ENCODE measurements at regions not wholly inside any gene's neighbourhood (a gene's known extent, or its start where the extent isn't known, plus 50 kb on each side); places are given as distances from the start of the nearest gene placed in this dataset.

DNA sequence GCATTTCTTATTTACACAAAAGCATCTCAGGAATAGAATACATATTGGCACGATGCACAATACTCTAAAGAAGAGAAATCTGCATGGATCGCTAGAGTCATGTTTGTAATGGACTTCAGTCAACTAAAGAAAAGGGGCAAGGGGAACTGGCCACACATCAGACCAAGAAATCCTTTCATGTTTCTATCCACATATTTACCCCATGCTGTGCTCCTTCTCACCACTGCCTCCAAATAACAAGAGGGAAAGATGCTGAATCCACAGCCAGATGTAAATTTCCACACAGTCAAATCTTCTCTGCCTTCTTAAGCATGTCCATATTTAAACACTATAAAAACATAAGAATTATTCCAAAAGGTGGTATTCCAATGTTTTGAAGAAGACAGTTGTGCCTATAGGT, 67.6 kb downstream of the COX18 start:
- Mint-ChIP-seq H3K27ac (no peak overlapping the region), H3K36me3 (no peaks in the 10 kb centered on the region), H3K4me1 (no peaks in the 10 kb centered on the region), H3K9me3 (no peaks in the 10 kb centered on the region), H3K27me3 (peaks cover 11 to 40% of the 10 kb centered on the region in 2 donors), H3K4me3 (no peak overlapping the region)
- Histone ChIP-seq H3K27me3 (replicated peaks in 1 of 2; ENCODE audit: control insufficient read depth in 2 of 2, extremely low read depth in 1 of 2, insufficient read depth in 2 of 2, low read length in 1 of 2) (peaks cover 0 to 5% of the 10 kb centered on the region in 2 experiments), H3K4me3 (ENCODE audit: control insufficient read depth in 1 of 2, extremely low read depth in 1 of 2, low read length in 1 of 2) (no peak overlapping the region), H3K27ac (ENCODE audit: low read length) (no peak overlapping the region), H3K36me3 (ENCODE audit: control insufficient read depth in 2 of 2, extremely low read depth in 1 of 2, insufficient read depth in 1 of 2, low read length in 1 of 2) (no peaks in the 10 kb centered on the region), H3K4me1 (ENCODE audit: control insufficient read depth in 1 of 2, extremely low read depth in 1 of 2, insufficient read depth in 2 of 2, low read length in 2 of 2) (no peaks in the 10 kb centered on the region), H3K9me3 (no peaks in the 10 kb centered on the region)
- ChIA-PET CTCF (no interaction called here), POLR2A (no interaction called here)
- ATAC-seq (replicated peaks in 1 of 4): no peak
- no CpG with 5 or more reads among the region's 2 CpGs for WGBS (ENCODE audit: insufficient coverage)
- DNase-seq: no peak

DNA sequence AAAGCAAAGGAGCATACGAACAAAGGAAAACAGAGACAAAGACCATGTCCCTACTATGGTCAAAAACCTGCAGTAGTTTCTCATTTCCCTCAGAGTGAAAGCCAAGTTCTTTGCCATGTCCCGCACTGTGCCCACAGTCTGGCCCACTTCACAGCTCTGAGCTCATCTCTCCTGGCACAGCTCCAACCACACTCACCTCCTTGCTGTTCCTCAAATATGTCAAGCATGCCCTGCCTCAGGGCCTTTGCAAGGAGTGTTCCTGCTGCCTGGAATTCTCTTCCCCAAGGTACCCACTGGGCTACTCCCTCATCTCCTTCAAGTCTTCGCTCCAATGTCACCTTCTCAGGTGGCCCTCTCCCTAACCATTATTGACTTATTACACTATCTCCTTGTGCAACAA, 72.1 kb downstream of the COX18 start:
- no peak overlapping the region for H3K27ac ChIP-seq (ENCODE audit: low read length)
- no peaks in the 10 kb centered on the region for H3K36me3 ChIP-seq (ENCODE audit: control insufficient read depth in 2 of 2, extremely low read depth in 1 of 2, insufficient read depth in 1 of 2, low read length in 1 of 2)
- no peak overlapping the region for H3K4me3 Mint-ChIP-seq
- peaks cover 0 to 5% of the 10 kb centered on the region in 2 experiments for H3K27me3 ChIP-seq (replicated peaks in 1 of 2; ENCODE audit: control insufficient read depth in 2 of 2, extremely low read depth in 1 of 2, insufficient read depth in 2 of 2, low read length in 1 of 2)
- WGBS (ENCODE audit: insufficient coverage): 64% methylated on average over 3 of the region's 3 CpGs
- no peaks in the 10 kb centered on the region for H3K36me3 Mint-ChIP-seq
- H3K4me3 ChIP-seq (ENCODE audit: control insufficient read depth in 1 of 2, extremely low read depth in 1 of 2, low read length in 1 of 2): no peak overlapping the region
- no peaks in the 10 kb centered on the region for H3K4me1 ChIP-seq (ENCODE audit: control insufficient read depth in 1 of 2, extremely low read depth in 1 of 2, insufficient read depth in 2 of 2, low read length in 2 of 2)
- H3K9me3 Mint-ChIP-seq: no peaks in the 10 kb centered on the region
- no peaks in the 10 kb centered on the region for H3K4me1 Mint-ChIP-seq
- ChIA-PET POLR2A (no interaction called here), CTCF (no interaction called here)
- H3K9me3 ChIP-seq: no peaks in the 10 kb centered on the region
- no peak for ATAC-seq (replicated peaks in 1 of 4)
- DNase-seq: no peak
- H3K27ac Mint-ChIP-seq: no peak overlapping the region
- H3K27me3 Mint-ChIP-seq: peaks cover 5 to 27% of the 10 kb centered on the region in 2 donors

DNA sequence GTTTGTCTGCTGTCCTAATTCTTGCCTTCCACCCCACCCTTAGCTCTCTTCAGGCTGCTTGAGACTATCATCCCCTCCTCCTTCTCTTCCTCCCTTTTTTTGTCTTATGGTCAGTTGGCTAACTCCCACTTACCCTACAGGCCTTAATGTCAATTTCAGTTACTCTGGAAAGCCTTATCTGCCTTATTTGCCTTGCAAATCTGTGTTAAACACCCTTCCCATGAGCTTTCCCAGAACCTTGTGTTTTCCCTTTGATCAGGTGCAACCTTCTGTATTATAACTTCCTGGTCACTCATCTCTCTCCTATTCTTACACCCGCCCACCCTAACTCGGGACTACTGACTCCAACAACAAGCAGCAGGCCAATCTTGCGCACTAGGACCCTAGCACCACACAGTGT, 74.8 kb downstream of the COX18 start:
- Mint-ChIP-seq H3K36me3 (no peaks in the 10 kb centered on the region), H3K4me3 (no peak overlapping the region)

DNA sequence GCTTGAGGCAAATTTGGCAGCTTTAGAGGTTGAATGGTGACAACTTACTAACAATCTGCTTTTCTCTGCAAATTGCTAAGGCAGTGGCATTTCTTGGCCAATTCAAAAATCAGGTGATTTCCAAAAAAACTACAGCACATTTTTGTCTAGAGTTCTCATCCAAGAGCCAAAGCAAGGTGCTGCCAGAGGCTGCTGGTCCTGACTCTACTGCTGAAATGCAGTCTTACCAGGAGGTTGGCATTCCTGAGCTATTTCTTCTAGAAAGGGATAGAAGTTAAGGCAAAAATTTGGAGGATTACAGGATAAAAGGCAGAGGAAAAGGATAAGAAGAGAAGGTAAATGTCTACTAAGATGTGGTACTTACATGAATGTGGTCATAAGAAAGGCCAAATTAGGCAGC, 75.6 kb downstream of the COX18 start:
- Mint-ChIP-seq H3K27me3 (peaks cover 5 to 16% of the 10 kb centered on the region in 2 donors), H3K4me1 (no peaks in the 10 kb centered on the region), H3K9me3 (no peaks in the 10 kb centered on the region), H3K27ac (no peak overlapping the region), H3K4me3 (no peak overlapping the region), H3K36me3 (no peaks in the 10 kb centered on the region)
- Histone ChIP-seq H3K4me1 (ENCODE audit: control insufficient read depth in 1 of 2, extremely low read depth in 1 of 2, insufficient read depth in 2 of 2, low read length in 2 of 2) (no peaks in the 10 kb centered on the region), H3K4me3 (ENCODE audit: control insufficient read depth in 1 of 2, extremely low read depth in 1 of 2, low read length in 1 of 2) (no peak overlapping the region), H3K27me3 (replicated peaks in 1 of 2; ENCODE audit: control insufficient read depth in 2 of 2, extremely low read depth in 1 of 2, insufficient read depth in 2 of 2, low read length in 1 of 2) (peaks cover 0 to 2% of the 10 kb centered on the region in 2 experiments), H3K9me3 (no peaks in the 10 kb centered on the region), H3K36me3 (ENCODE audit: control insufficient read depth in 2 of 2, extremely low read depth in 1 of 2, insufficient read depth in 1 of 2, low read length in 1 of 2) (no peaks in the 10 kb centered on the region), H3K27ac (ENCODE audit: low read length) (no peak overlapping the region)
- ChIA-PET CTCF (no interaction called here), POLR2A (no interaction called here)
- no peak for ATAC-seq (replicated peaks in 1 of 4)
- DNase-seq: no peak

More for the DNA sequence above, 74.8 kb downstream of the COX18 start:
- Histone ChIP-seq H3K4me1 (ENCODE audit: control insufficient read depth in 1 of 2, extremely low read depth in 1 of 2, insufficient read depth in 2 of 2, low read length in 2 of 2) (no peaks in the 10 kb centered on the region), H3K36me3 (ENCODE audit: control insufficient read depth in 2 of 2, extremely low read depth in 1 of 2, insufficient read depth in 1 of 2, low read length in 1 of 2) (no peaks in the 10 kb centered on the region), H3K4me3 (ENCODE audit: control insufficient read depth in 1 of 2, extremely low read depth in 1 of 2, low read length in 1 of 2) (no peak overlapping the region), H3K9me3 (no peaks in the 10 kb centered on the region), H3K27me3 (replicated peaks in 1 of 2; ENCODE audit: control insufficient read depth in 2 of 2, extremely low read depth in 1 of 2, insufficient read depth in 2 of 2, low read length in 1 of 2) (peaks cover 0 to 2% of the 10 kb centered on the region in 2 experiments), H3K27ac (ENCODE audit: low read length) (no peak overlapping the region)
- ChIA-PET CTCF (no interaction called here), POLR2A (no interaction called here)
- Mint-ChIP-seq H3K4me1 (no peaks in the 10 kb centered on the region), H3K27ac (no peak overlapping the region), H3K9me3 (no peaks in the 10 kb centered on the region), H3K27me3 (peaks cover 5 to 17% of the 10 kb centered on the region in 2 donors)
- no CpG with 5 or more reads among the region's 3 CpGs for WGBS (ENCODE audit: insufficient coverage)
- no peak for ATAC-seq (replicated peaks in 1 of 4)
- no peak for DNase-seq

DNA sequence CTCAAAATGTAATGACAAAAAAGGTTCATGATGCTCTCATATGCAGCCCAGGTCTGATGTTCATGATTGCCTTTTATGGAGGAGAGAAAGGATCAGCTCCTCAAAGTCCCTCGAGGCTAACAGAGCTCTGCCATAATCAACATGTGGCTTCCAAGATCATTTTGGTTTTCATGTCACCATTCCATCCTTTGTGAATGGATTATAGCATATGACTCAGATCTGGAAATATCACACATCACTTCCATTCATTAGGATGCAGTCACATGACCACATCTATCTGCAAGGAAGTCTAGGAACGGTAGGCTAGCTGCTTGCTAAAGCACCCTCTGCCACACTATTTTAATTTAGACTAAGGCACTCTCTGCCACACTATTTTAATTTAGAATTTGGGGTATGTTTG, 77.6 kb downstream of the COX18 start:
- Histone ChIP-seq H3K4me3 (ENCODE audit: control insufficient read depth in 1 of 2, extremely low read depth in 1 of 2, low read length in 1 of 2) (no peak overlapping the region), H3K36me3 (ENCODE audit: control insufficient read depth in 2 of 2, extremely low read depth in 1 of 2, insufficient read depth in 1 of 2, low read length in 1 of 2) (no peaks in the 10 kb centered on the region), H3K4me1 (ENCODE audit: control insufficient read depth in 1 of 2, extremely low read depth in 1 of 2, insufficient read depth in 2 of 2, low read length in 2 of 2) (no peaks in the 10 kb centered on the region), H3K27me3 (replicated peaks in 1 of 2; ENCODE audit: control insufficient read depth in 2 of 2, extremely low read depth in 1 of 2, insufficient read depth in 2 of 2, low read length in 1 of 2) (no peaks in the 10 kb centered on the region), H3K27ac (ENCODE audit: low read length) (no peak overlapping the region), H3K9me3 (no peaks in the 10 kb centered on the region)
- Mint-ChIP-seq H3K4me3 (no peak overlapping the region), H3K9me3 (no peaks in the 10 kb centered on the region), H3K27me3 (peaks cover 5 to 12% of the 10 kb centered on the region in 2 donors), H3K36me3 (no peaks in the 10 kb centered on the region), H3K27ac (no peak overlapping the region), H3K4me1 (no peaks in the 10 kb centered on the region)
- DNase-seq (no peak), ATAC-seq (replicated peaks in 1 of 4) (no peak)
- CTCF ChIA-PET: no interaction called here
- WGBS (ENCODE audit: insufficient coverage): no CpG with 5 or more reads among the region's 2 CpGs
- POLR2A ChIA-PET: interaction anchor here in 1 of 2 donors (0.7 kb wide), 1 partner anchor 48 kb away, joined by 4 read pairs; no protein-coding TSS in a partner anchor

DNA sequence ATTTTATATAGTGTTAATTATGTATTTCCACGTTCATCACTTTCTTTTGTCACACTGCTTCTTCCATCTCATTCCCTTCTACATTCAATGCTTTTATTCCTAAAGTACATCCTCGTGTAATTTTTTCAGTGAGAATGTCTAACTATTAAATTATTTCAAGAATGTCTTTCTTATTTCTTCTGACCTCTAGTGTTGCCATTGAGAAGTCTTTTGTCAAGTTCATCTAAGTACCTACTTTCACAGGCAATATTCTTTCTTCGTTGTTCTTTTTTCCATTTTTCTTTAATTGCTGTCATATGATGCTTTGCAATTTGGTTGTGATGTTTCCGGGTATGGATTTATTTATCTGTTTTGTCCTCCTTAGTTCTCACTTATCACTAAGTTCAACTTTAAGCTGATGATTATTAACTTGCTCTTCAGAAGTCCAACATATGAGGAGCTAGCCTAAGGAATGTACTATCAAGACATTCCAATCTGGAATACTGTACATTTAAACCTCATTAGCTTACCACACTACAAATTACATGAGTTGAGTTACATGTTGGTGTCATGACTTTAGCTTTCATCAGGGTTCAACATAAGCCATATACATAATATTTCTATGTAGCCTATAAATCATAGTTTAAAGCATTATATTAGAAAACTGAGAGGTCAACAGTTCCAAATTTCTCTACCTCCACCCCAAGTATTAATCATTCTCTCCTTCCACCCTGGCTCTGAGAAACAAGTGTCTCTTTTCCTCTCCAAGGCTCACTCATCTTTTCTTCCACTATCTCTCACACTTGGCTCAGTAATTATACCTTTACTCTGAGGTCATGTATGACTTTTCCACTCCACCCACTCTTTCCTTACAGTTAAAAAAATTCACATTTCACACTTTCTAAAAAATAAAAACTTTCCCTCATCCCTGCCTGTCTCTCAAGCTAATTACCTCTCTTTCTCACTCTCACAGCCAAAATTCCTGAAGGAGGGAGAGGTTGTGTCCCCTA, 81.5 kb downstream of the COX18 start:
- no CpG with 5 or more reads among the region's 4 CpGs for WGBS (ENCODE audit: insufficient coverage)
- ATAC-seq (replicated peaks in 1 of 4) (no peak), DNase-seq (no peak)
- CTCF ChIA-PET: no interaction called here
- no peaks in the 10 kb centered on the region for H3K36me3 Mint-ChIP-seq
- no peak overlapping the region for H3K4me3 Mint-ChIP-seq
- H3K27me3 ChIP-seq (replicated peaks in 1 of 2; ENCODE audit: control insufficient read depth in 2 of 2, extremely low read depth in 1 of 2, insufficient read depth in 2 of 2, low read length in 1 of 2): no peaks in the 10 kb centered on the region
- peaks cover 0 to 15% of the 10 kb centered on the region in 2 donors for H3K27me3 Mint-ChIP-seq
- H3K27ac ChIP-seq (ENCODE audit: low read length): no peak overlapping the region
- no peaks in the 10 kb centered on the region for H3K9me3 Mint-ChIP-seq
- H3K4me3 ChIP-seq (ENCODE audit: control insufficient read depth in 1 of 2, extremely low read depth in 1 of 2, low read length in 1 of 2): no peak overlapping the region
- no peaks in the 10 kb centered on the region for H3K9me3 ChIP-seq
- H3K27ac Mint-ChIP-seq: no peak overlapping the region
- POLR2A ChIA-PET: no interaction called here
- H3K36me3 ChIP-seq (ENCODE audit: control insufficient read depth in 2 of 2, extremely low read depth in 1 of 2, insufficient read depth in 1 of 2, low read length in 1 of 2): no peaks in the 10 kb centered on the region
- no peaks in the 10 kb centered on the region for H3K4me1 Mint-ChIP-seq
- H3K4me1 ChIP-seq (ENCODE audit: control insufficient read depth in 1 of 2, extremely low read depth in 1 of 2, insufficient read depth in 2 of 2, low read length in 2 of 2): no peaks in the 10 kb centered on the region
